Gastroesophageal sphincter (tissue), 4 donors: ENCODE measurements at regions not wholly inside any gene's neighbourhood (a gene's known extent, or its start where the extent isn't known, plus 50 kb on each side); places are given as distances from the start of the nearest gene placed in this dataset.

Experiments used
- ATAC-seq: fragments of 150-250 bp; one replicate; pipeline ENCODE4 v1.9.1; 2016; ENCODE audit warnings: mild to moderate bottlenecking, moderate library complexity
- H3K27ac ChIP-seq, 4 donors: fragments of 200-600 bp; sonication (generic) in 3 of 4; 1 replicate in 3 of 4; 2 replicates in 1 of 4; pipeline ENCODE4 v1.5.1; 2016 to 2019
- H3K27me3 ChIP-seq: fragments of 200-600 bp; sonication (generic); one replicate; pipeline ENCODE4 v1.5.1; 2019
- H3K36me3 ChIP-seq, 2 donors: fragments of 200-600 bp; sonication (generic); one replicate each; pipeline ENCODE4 v1.5.1; 2019; ENCODE audit warnings: control low read depth in 1 of 2
- H3K4me1 ChIP-seq, 3 donors: fragments of 200-600 bp; sonication (generic); 1 replicate in 2 of 3; 2 replicates in 1 of 3; pipeline ENCODE4 v1.5.1; 2016 to 2019; ENCODE audit warnings: control low read depth in 2 of 3
- H3K4me3 ChIP-seq, 2 donors: fragments of 200-600 bp; sonication (generic); one replicate each; pipeline ENCODE4 v1.5.1; 2019; ENCODE audit warnings: mild to moderate bottlenecking in 1 of 2, moderate library complexity in 1 of 2
- H3K9me3 ChIP-seq, 3 donors: fragments of 200-600 bp; sonication (generic); one replicate each; pipeline ENCODE4 v1.5.1; 2017 to 2019; ENCODE audit warnings: control low read depth in 2 of 3
- CTCF ChIP-seq, 4 experiments: fragments of 200-600 bp in 2 of 4; fragments of 450-650 bp in 2 of 4; sonication (generic) in 1 of 4; IDR thresholded peaks; one replicate each; pipeline ENCODE4 v1.5.1; 2017 to 2019; ENCODE audit warnings: antibody characterized with exemption in 4 of 4, mild to moderate bottlenecking in 2 of 4, moderate library complexity in 2 of 4
- EP300 ChIP-seq: sonication (generic); formaldehyde crosslinking; IDR thresholded peaks from one replicate; pipeline ENCODE4 v1.6.1; 2017; ENCODE audit warnings: antibody characterized with exemption, mild to moderate bottlenecking
- POLR2A ChIP-seq, 2 donors: fragments of 450-650 bp; IDR thresholded peaks; one replicate each; pipeline ENCODE4 v1.6.1; 2017; ENCODE audit warnings: antibody characterized with exemption in 2 of 2, mild to moderate bottlenecking in 2 of 2, moderate library complexity in 1 of 2
- POLR2AphosphoS5 ChIP-seq: sonication (generic); formaldehyde crosslinking; IDR thresholded peaks from one replicate; pipeline ENCODE4 v1.6.1; 2017; ENCODE audit warnings: antibody characterized with exemption
- WGBS, 2 donors: methylation state at CpG; one replicate each; pipeline ENCODE4 v1.1.5; 2018; ENCODE audit warnings: low coverage in 1 of 2; 5-methylcytosine and 5-hydroxymethylcytosine counted together

- H3K9me3 ChIP-seq, result no peaks in the 10 kb centered on the region
- no peak overlapping the region for H3K27ac ChIP-seq
- no peak for ATAC-seq
- no peak overlapping the region for H3K4me3 ChIP-seq
- no peaks in the 10 kb centered on the region for H3K36me3 ChIP-seq
- TF ChIP-seq EP300, result no peak
- TF ChIP-seq CTCF (IDR thresholded peaks at IDR 0.05), result no peak
- TF ChIP-seq POLR2A (IDR thresholded peaks at IDR 0.05), result no peak
- no peak for TF ChIP-seq POLR2AphosphoS5
- no peaks in the 10 kb centered on the region for H3K4me1 ChIP-seq
- H3K27me3 ChIP-seq, result no peaks in the 10 kb centered on the region
These were observed 65.6 kb downstream of the IFI44 start for GRCh38 chr1:78715181-78715661.

- no peak overlapping the region for H3K27ac ChIP-seq
- no peaks in the 10 kb centered on the region for H3K4me1 ChIP-seq
- ATAC-seq, result no peak
- no peaks in the 10 kb centered on the region for H3K36me3 ChIP-seq
- H3K27me3 ChIP-seq, result no peaks in the 10 kb centered on the region
- TF ChIP-seq CTCF (IDR thresholded peaks at IDR 0.05), result no peak
- no peak for TF ChIP-seq POLR2AphosphoS5
- TF ChIP-seq EP300, result no peak
- no peak for TF ChIP-seq POLR2A (IDR thresholded peaks at IDR 0.05)
- no peaks in the 10 kb centered on the region for H3K9me3 ChIP-seq
- no peak overlapping the region for H3K4me3 ChIP-seq
These were observed 66.6 kb downstream of the IFI44 start for GRCh38 chr1:78716186-78716585.

- ATAC-seq, result no peak
- H3K4me1 ChIP-seq, result no peaks in the 10 kb centered on the region
- WGBS, 2 donors, result 51% methylated on average over 2 of the region's 2 CpGs; no CpG with 5 or more reads in 1 of the 2 donors
- no peaks in the 10 kb centered on the region for H3K27me3 ChIP-seq
- H3K36me3 ChIP-seq, result no peaks in the 10 kb centered on the region
- no peak overlapping the region for H3K27ac ChIP-seq
- no peaks in the 10 kb centered on the region for H3K9me3 ChIP-seq
- H3K4me3 ChIP-seq, result no peak overlapping the region
- TF ChIP-seq EP300 (no peak), POLR2A (IDR thresholded peaks at IDR 0.05) (no peak), POLR2AphosphoS5 (no peak), CTCF (IDR thresholded peaks at IDR 0.05) (no peak)
These were observed 68.9 kb downstream of the IFI44 start for GRCh38 chr1:78718566-78718965.

- TF ChIP-seq POLR2AphosphoS5 (no peak), CTCF (IDR thresholded peaks at IDR 0.05) (no peak), EP300 (no peak), POLR2A (IDR thresholded peaks at IDR 0.05) (no peak)
- no peak for ATAC-seq
- H3K4me1 ChIP-seq, result no peaks in the 10 kb centered on the region
- no peaks in the 10 kb centered on the region for H3K36me3 ChIP-seq
- no peak overlapping the region for H3K4me3 ChIP-seq
- no peaks in the 10 kb centered on the region for H3K9me3 ChIP-seq
- no peak overlapping the region for H3K27ac ChIP-seq
- WGBS, 2 donors, result 45 to 55% methylated on average over 3 of the region's 3 CpGs
- no peaks in the 10 kb centered on the region for H3K27me3 ChIP-seq
These were observed 71.5 kb downstream of the IFI44 start for GRCh38 chr1:78721136-78721535.

- TF ChIP-seq POLR2AphosphoS5, result no peak
- TF ChIP-seq EP300, result no peak
- TF ChIP-seq POLR2A (IDR thresholded peaks at IDR 0.05), result no peak
- TF ChIP-seq CTCF (IDR thresholded peaks at IDR 0.05), result no peak
- 88% methylated on average over 2 of the region's 2 CpGs for WGBS, 2 donors
- Histone ChIP-seq H3K27ac (no peak overlapping the region), H3K4me3 (no peak overlapping the region), H3K4me1 (no peaks in the 10 kb centered on the region), H3K9me3 (no peaks in the 10 kb centered on the region), H3K27me3 (no peaks in the 10 kb centered on the region), H3K36me3 (no peaks in the 10 kb centered on the region)
- ATAC-seq, result no peak
These were observed 72.5 kb downstream of the IFI44 start for GRCh38 chr1:78722105-78722504.
